ENCODE measurements at regions not wholly inside any gene's neighbourhood (a gene's known extent, or its start where the extent isn't known, plus 50 kb on each side); places are given as distances from the start of the nearest gene placed in this dataset.

DNA sequence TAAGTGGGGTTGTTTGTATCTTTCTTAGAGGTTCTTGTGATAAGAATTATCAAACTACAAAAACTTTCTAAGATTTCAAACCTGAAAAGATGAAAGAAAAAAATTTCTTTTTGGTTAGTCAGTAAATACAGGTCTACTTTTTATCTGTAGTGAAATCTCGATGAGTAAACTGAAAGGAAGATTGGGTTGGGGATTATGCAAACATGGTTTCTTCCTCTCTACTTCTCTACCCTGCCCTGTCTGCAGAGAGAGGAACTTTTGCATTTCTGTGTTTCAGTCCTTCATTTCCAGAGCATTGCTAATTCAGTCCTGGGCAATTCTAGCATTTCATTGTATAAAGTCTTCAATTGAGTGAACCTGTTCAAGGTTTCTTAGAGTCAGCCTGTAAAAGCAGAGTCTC, 51.6 kb upstream of the IL2 start:
- Histone ChIP-seq H3K4me3 (ENCODE audit: low read length, poor library complexity, severe bottlenecking) (no peak overlapping the region), H3F3A (ENCODE audit: low read depth) (no peaks in the 10 kb centered on the region), H3K9ac (ENCODE audit: low read depth, low read length, poor library complexity, severe bottlenecking) (no peak overlapping the region), H3K9me2 (replicated peaks; ENCODE audit: low read depth, low read length) (no peaks in the 10 kb centered on the region), H2AFZ (ENCODE audit: low read length) (no peak overlapping the region), H3K27me3 (ENCODE audit: insufficient read depth, low read length, poor library complexity, severe bottlenecking) (peaks cover 41% of the 10 kb centered on the region), H3K9me3 (ENCODE audit: insufficient read depth, low read depth, low read length) (no peaks in the 10 kb centered on the region), H3K4me1 (ENCODE audit: insufficient read depth, low read length, poor library complexity, severe bottlenecking) (peaks cover 7% of the 10 kb centered on the region), H3K4me2 (ENCODE audit: low read depth, low read length, poor library complexity, severe bottlenecking) (no peak overlapping the region), H3K79me2 (ENCODE audit: insufficient read depth, low read length) (no peaks in the 10 kb centered on the region), H3K36me3 (ENCODE audit: insufficient read depth, low read length) (no peaks in the 10 kb centered on the region), H4K20me1 (ENCODE audit: insufficient read depth, low read length, poor library complexity, severe bottlenecking) (peaks cover 7% of the 10 kb centered on the region)
- TF ChIP-seq, protein P1, sequence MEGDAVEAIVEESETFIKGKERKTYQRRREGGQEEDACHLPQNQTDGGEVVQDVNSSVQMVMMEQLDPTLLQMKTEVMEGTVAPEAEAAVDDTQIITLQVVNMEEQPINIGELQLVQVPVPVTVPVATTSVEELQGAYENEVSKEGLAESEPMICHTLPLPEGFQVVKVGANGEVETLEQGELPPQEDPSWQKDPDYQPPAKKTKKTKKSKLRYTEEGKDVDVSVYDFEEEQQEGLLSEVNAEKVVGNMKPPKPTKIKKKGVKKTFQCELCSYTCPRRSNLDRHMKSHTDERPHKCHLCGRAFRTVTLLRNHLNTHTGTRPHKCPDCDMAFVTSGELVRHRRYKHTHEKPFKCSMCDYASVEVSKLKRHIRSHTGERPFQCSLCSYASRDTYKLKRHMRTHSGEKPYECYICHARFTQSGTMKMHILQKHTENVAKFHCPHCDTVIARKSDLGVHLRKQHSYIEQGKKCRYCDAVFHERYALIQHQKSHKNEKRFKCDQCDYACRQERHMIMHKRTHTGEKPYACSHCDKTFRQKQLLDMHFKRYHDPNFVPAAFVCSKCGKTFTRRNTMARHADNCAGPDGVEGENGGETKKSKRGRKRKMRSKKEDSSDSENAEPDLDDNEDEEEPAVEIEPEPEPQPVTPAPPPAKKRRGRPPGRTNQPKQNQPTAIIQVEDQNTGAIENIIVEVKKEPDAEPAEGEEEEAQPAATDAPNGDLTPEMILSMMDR (conservative IDR thresholded peaks at IDR 0.05; ENCODE audit: low read length): no peak
- no peak for TF ChIP-seq EZH2phosphoT487 (IDR thresholded peaks at IDR 0.05; ENCODE audit: borderline replicate concordance)

All from Loucy (cell line).